ENCODE measurements at regions not wholly inside any gene's neighbourhood (a gene's known extent, or its start where the extent isn't known, plus 50 kb on each side); places are given as distances from the start of the nearest gene placed in this dataset.

GRCh38 chr13:44739120-44739519, 163.0 kb upstream of the TSC22D1 start:
- in situ Hi-C loops (cut with HindIII; ENCODE audit: low sequenced_read_pairs), result no loop called here
- TF ChIP-seq CTCF (IDR thresholded peaks at IDR 0.05; ENCODE audit: low read depth, low read length), result no peak

GRCh38 chr13:44738463-44738862, 162.3 kb upstream of the TSC22D1 start:
- in situ Hi-C loops (cut with HindIII; ENCODE audit: low sequenced_read_pairs), result no loop called here
- TF ChIP-seq CTCF (IDR thresholded peaks at IDR 0.05; ENCODE audit: low read depth, low read length), result no peak
- DNase-seq (ENCODE audit: low read depth, low spot score), result no peak
- H3K4me3 ChIP-seq (ENCODE audit: low read depth, low read length), result no peak overlapping the region

More at GRCh38 chr13:44739120-44739519, 163.0 kb upstream of the TSC22D1 start:
- DNase-seq (ENCODE audit: low read depth, low spot score), result no peak
- no peak overlapping the region for H3K4me3 ChIP-seq (ENCODE audit: low read depth, low read length)

GRCh38 chr13:44735806-44736205, 159.7 kb upstream of the TSC22D1 start:
- no peak for TF ChIP-seq CTCF (IDR thresholded peaks at IDR 0.05; ENCODE audit: low read depth, low read length)
- in situ Hi-C loops (cut with HindIII; ENCODE audit: low sequenced_read_pairs), result no loop called here
- no peak overlapping the region for H3K4me3 ChIP-seq (ENCODE audit: low read depth, low read length)
- DNase-seq (ENCODE audit: low read depth, low spot score), result no peak

GRCh38 chr13:44734201-44734707, 158.1 kb upstream of the TSC22D1 start:
- no peak for TF ChIP-seq CTCF (IDR thresholded peaks at IDR 0.05; ENCODE audit: low read depth, low read length)
- in situ Hi-C loops (cut with HindIII; ENCODE audit: low sequenced_read_pairs), result no loop called here
- peak; percentile 63 for DNase-seq (ENCODE audit: low read depth, low spot score)
- no peak overlapping the region for H3K4me3 ChIP-seq (ENCODE audit: low read depth, low read length)

GRCh38 chr13:44732503-44733098, 156.5 kb upstream of the TSC22D1 start:
- DNase-seq (ENCODE audit: low read depth, low spot score), result no peak
- in situ Hi-C loops (cut with HindIII; ENCODE audit: low sequenced_read_pairs), result no loop called here
- no peak overlapping the region for H3K4me3 ChIP-seq (ENCODE audit: low read depth, low read length)
- TF ChIP-seq CTCF (IDR thresholded peaks at IDR 0.05; ENCODE audit: low read depth, low read length), result no peak

GRCh38 chr13:44730851-44731250, 154.7 kb upstream of the TSC22D1 start:
- no peak for DNase-seq (ENCODE audit: low read depth, low spot score)
- TF ChIP-seq CTCF (IDR thresholded peaks at IDR 0.05; ENCODE audit: low read depth, low read length), result no peak
- H3K4me3 ChIP-seq (ENCODE audit: low read depth, low read length), result no peak overlapping the region
- in situ Hi-C loops (cut with HindIII; ENCODE audit: low sequenced_read_pairs), result no loop called here
